Liver (tissue), 3 donors: ENCODE measurements at regions not wholly inside any gene's neighbourhood (a gene's known extent, or its start where the extent isn't known, plus 50 kb on each side); places are given as distances from the start of the nearest gene placed in this dataset.

Experiments used
- ATF3 ChIP-seq: IDR thresholded peaks from 2 replicates; pipeline ENCODE4 v1.6.1; 2016; ENCODE audit warnings: antibody characterized with exemption
- EGR1 ChIP-seq, 2 donors: IDR thresholded peaks; 2 replicates each; pipeline ENCODE4 v1.6.1; 2016 to 2018; ENCODE audit warnings: antibody characterized with exemption in 2 of 2, low read depth in 2 of 2
- FOXA1 ChIP-seq: IDR thresholded peaks from 2 replicates; pipeline ENCODE4 v1.6.1; 2016; ENCODE audit warnings: antibody characterized with exemption
- GABPA ChIP-seq, 2 donors: IDR thresholded peaks in 1 of 2; conservative IDR thresholded peaks in 1 of 2; 2 replicates each; pipeline ENCODE4 v1.6.1; 2016; ENCODE audit warnings: antibody characterized with exemption in 2 of 2, mild to moderate bottlenecking in 1 of 2, moderate library complexity in 1 of 2
- JUND ChIP-seq, 2 donors: IDR thresholded peaks; 2 replicates each; pipeline ENCODE4 v1.6.1; 2016; ENCODE audit warnings: antibody characterized with exemption in 2 of 2
- RAD21 ChIP-seq, 2 donors: IDR thresholded peaks; 2 replicates each; pipeline ENCODE4 v1.6.1; 2016; ENCODE audit warnings: antibody characterized with exemption in 2 of 2, mild to moderate bottlenecking in 2 of 2
- REST ChIP-seq: IDR thresholded peaks from 2 replicates; pipeline ENCODE4 v1.6.1; 2016; ENCODE audit warnings: antibody characterized with exemption, mild to moderate bottlenecking
- RXRA ChIP-seq, 2 donors: IDR thresholded peaks; 2 replicates each; pipeline ENCODE4 v1.6.1; 2017 to 2018; ENCODE audit warnings: antibody characterized with exemption in 2 of 2, mild to moderate bottlenecking in 1 of 2
- SP1 ChIP-seq: IDR thresholded peaks from 2 replicates; pipeline ENCODE4 v1.6.1; 2018; ENCODE audit warnings: antibody characterized with exemption, mild to moderate bottlenecking
- TAF1 ChIP-seq: conservative IDR thresholded peaks from 2 replicates; pipeline ENCODE4 v1.6.1; 2016; ENCODE audit warnings: antibody characterized with exemption, mild to moderate bottlenecking
- YY1 ChIP-seq: IDR thresholded peaks from 2 replicates; pipeline ENCODE4 v1.6.1; 2016; ENCODE audit warnings: antibody characterized with exemption, mild to moderate bottlenecking
- ZBTB33 ChIP-seq: IDR thresholded peaks from 2 replicates; pipeline ENCODE4 v1.6.1; 2016; ENCODE audit warnings: antibody characterized with exemption
- TF ChIP-seq, protein P1 (sequence below): fragments of 150-350 bp; IDR thresholded peaks from 2 replicates; pipeline ENCODE4 v1.5.1; 2017; ENCODE audit warnings: improper control_type of control experiment, low read depth, low read length; ENCODE audit not compliant: missing input control
- TF ChIP-seq, protein P2 (sequence below): IDR thresholded peaks from 2 replicates; pipeline ENCODE4 v1.6.1; 2016; ENCODE audit warnings: antibody characterized with exemption
- donor health status: healthy.
- donor health status: healthy.

- TF ChIP-seq, protein P1, sequence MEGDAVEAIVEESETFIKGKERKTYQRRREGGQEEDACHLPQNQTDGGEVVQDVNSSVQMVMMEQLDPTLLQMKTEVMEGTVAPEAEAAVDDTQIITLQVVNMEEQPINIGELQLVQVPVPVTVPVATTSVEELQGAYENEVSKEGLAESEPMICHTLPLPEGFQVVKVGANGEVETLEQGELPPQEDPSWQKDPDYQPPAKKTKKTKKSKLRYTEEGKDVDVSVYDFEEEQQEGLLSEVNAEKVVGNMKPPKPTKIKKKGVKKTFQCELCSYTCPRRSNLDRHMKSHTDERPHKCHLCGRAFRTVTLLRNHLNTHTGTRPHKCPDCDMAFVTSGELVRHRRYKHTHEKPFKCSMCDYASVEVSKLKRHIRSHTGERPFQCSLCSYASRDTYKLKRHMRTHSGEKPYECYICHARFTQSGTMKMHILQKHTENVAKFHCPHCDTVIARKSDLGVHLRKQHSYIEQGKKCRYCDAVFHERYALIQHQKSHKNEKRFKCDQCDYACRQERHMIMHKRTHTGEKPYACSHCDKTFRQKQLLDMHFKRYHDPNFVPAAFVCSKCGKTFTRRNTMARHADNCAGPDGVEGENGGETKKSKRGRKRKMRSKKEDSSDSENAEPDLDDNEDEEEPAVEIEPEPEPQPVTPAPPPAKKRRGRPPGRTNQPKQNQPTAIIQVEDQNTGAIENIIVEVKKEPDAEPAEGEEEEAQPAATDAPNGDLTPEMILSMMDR, result no peak
- TF ChIP-seq SP1, result no peak
- TF ChIP-seq ZBTB33, result no peak
- TF ChIP-seq FOXA1, result no peak
- TF ChIP-seq YY1, result no peak
- TF ChIP-seq, protein P2, sequence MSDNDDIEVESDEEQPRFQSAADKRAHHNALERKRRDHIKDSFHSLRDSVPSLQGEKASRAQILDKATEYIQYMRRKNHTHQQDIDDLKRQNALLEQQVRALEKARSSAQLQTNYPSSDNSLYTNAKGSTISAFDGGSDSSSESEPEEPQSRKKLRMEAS, result no peak
- no peak for TF ChIP-seq RAD21 (IDR thresholded peaks at IDR 0.05)
- no peak for TF ChIP-seq REST
- no peak for TF ChIP-seq JUND (IDR thresholded peaks at IDR 0.05)
- TF ChIP-seq GABPA (IDR thresholded peaks at IDR 0.05 in 1 of 2, conservative IDR thresholded peaks at IDR 0.05 in 1 of 2), result no peak
- no peak for TF ChIP-seq RXRA (IDR thresholded peaks at IDR 0.05)
- TF ChIP-seq TAF1, result no peak
- no peak for TF ChIP-seq EGR1 (IDR thresholded peaks at IDR 0.05; ENCODE audit: low read depth in 2 of 2)
- TF ChIP-seq ATF3, result no peak
These were observed 123.0 kb upstream of the SEC61G start for GRCh38 chr7:54881816-54882520.
